ENCODE measurements at regions not wholly inside any gene's neighbourhood (a gene's known extent, or its start where the extent isn't known, plus 50 kb on each side); places are given as distances from the start of the nearest gene placed in this dataset.
A peak's percentile ranks its signal among the peaks of the same experiment; 100 is the strongest.

DNA sequence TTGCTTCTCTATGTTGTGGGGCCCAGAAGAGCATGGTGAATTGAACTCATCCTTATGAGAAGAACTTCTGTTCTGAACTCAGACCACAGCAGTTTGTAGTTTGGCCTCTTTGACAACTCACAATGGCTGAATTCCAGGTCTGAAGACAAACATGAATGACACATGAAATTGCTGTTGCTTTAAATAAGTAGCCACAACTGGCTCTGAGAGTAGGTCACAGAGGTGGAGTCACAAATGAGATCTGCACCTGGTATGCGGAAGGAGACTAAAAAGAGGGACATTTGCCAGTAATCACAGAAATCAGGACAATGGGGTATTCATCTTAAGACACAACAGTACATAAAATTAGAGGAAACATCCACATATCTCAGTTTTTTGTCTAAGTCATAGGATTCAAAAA, 290.3 kb upstream of the MMADHC start:
- DNase-seq (ENCODE audit: low read depth in 2 of 2) = peak in 1 of 2 donors; percentile 77
- TF ChIP-seq, protein P1, sequence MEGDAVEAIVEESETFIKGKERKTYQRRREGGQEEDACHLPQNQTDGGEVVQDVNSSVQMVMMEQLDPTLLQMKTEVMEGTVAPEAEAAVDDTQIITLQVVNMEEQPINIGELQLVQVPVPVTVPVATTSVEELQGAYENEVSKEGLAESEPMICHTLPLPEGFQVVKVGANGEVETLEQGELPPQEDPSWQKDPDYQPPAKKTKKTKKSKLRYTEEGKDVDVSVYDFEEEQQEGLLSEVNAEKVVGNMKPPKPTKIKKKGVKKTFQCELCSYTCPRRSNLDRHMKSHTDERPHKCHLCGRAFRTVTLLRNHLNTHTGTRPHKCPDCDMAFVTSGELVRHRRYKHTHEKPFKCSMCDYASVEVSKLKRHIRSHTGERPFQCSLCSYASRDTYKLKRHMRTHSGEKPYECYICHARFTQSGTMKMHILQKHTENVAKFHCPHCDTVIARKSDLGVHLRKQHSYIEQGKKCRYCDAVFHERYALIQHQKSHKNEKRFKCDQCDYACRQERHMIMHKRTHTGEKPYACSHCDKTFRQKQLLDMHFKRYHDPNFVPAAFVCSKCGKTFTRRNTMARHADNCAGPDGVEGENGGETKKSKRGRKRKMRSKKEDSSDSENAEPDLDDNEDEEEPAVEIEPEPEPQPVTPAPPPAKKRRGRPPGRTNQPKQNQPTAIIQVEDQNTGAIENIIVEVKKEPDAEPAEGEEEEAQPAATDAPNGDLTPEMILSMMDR (IDR thresholded peaks at IDR 0.05; ENCODE audit: low read depth, low read length) = no peak
- no peak overlapping the region for H3K4me3 ChIP-seq (replicated peaks in 1 of 2; ENCODE audit: low read depth in 2 of 2, low read length in 2 of 2)

DNA sequence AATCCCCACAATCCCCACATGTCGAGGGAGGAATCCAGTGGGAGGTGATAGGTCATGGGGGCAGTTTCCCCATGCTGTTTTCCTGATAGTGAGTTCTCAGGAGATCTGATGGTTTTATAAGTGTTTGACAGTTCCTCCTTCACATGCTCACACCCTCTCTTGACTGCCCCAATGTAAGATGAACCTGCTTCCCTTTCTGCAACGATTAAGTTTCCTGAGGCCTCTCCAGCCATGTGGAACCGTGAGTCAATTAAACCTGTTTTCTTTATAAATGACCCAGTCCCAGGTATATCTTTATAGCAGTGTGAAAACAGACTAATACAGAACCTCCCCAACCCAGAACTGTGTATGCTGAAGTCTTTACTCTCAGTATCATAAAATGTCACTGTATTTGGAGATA, 289.5 kb upstream of the MMADHC start:
- DNase-seq (ENCODE audit: low read depth in 2 of 2) = no peak
- TF ChIP-seq, protein P1 (IDR thresholded peaks at IDR 0.05; ENCODE audit: low read depth, low read length) = no peak
- no peak overlapping the region for H3K4me3 ChIP-seq (replicated peaks in 1 of 2; ENCODE audit: low read depth in 2 of 2, low read length in 2 of 2)

DNA sequence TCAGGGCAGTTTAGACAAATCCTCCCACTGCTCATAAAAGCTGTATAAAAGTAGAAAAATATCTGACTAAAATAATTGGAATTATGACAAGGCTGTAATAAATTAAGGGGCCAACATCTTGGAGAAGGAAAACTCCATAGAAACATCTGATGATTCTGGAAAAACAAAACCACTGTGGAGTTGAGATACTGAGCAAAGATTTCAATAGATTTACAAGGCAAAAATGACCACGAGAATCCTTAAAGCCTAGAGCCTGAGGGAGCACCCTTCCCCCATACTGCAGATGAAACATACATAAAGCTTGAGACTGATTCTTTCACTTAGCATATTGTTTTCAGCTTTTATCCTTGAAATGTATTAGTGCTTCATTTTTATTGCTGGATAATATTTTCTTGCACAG, 286.4 kb upstream of the MMADHC start:
- H3K4me3 ChIP-seq (replicated peaks in 1 of 2; ENCODE audit: low read depth in 2 of 2, low read length in 2 of 2) = no peak overlapping the region
- DNase-seq (ENCODE audit: low read depth in 2 of 2) = no peak
- TF ChIP-seq, protein P1 (IDR thresholded peaks at IDR 0.05; ENCODE audit: low read depth, low read length) = no peak

DNA sequence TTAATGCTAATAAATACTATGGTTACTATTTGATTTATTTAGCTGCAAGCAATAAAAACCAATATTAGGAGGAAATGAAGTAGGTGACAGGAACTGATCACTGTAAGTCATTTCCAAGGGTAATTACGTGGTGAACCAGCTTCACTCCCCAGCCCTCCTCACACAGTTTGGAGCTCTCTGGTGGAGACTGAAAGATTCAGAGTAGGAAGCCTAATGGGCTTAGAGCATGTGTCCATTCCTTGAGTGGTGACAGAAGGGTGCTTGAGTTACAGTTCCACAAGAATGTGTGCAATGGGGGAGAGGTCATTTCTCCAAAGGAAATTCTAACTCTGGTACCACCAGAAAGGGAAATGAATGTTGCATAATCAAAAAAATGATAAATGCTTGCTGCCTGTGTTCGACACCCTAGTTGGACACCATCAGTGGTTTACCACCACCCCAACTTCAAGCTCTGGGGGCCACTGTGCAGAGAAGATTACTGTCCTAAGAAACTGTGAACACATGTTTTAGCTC, 285.1 kb upstream of the MMADHC start:
- TF ChIP-seq, protein P1 (IDR thresholded peaks at IDR 0.05; ENCODE audit: low read depth, low read length) = no peak
- H3K4me3 ChIP-seq (replicated peaks in 1 of 2; ENCODE audit: low read depth in 2 of 2, low read length in 2 of 2) = no peak overlapping the region
- DNase-seq (ENCODE audit: low read depth in 2 of 2) = no peak

DNA sequence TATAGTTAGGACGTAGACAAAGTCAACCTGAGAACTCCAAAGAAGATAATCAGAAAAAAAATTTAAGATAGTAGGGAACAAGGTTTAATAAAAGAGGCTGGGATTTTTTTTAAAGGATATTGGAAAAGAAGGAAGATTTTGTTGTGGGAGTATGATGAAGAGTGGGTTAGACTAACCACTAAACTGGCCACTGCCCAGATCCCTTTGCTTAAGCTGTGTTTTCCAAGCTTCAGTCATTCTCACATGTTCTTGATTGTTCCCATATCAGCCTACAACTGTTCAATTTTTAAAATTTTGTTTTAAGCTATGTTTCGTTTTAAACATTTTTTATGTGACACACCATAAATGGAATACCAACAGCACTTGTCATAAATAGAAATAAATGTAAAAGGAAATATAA, 284.5 kb upstream of the MMADHC start:
- TF ChIP-seq, protein P1 (IDR thresholded peaks at IDR 0.05; ENCODE audit: low read depth, low read length) = no peak
- DNase-seq (ENCODE audit: low read depth in 2 of 2) = no peak

DNA sequence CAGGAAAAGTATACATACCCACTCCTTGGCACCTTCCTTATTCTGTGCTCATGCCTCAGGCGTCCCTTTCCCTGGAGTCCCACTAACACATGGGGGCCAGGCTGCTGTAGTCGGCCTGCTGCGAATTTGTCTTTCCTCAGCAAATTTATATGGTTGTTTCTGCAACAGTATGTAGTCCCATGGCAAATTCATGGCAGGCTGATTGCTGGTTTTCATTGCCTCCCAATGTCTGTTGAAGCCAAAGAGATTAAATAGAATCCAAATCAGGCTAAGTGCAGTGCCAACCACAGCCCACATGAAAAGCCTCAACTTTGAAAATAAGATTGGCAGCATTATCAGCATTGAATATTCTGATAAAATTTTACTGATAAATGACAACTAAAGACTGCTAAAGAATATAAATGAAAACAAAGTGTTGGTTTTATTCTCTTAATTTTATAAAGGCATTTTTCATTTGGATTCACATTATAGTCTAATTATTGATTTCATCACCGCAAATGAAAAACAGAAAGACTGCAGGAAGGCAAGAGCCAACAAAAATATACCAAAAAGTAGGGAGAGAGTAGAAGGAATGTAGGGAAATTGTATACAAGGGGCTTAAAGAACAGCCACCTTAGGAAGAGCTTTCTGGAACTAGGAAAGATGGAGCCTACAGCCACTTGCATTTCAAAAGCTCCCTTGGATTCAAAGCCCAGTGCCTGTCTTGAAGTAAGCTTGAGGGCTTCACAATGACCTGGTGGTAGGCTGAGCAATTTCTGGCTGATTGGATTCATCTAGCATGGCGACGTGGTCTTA, 283.7 kb upstream of the MMADHC start:
- no peak for DNase-seq (ENCODE audit: low read depth in 2 of 2)
- TF ChIP-seq, protein P1 (IDR thresholded peaks at IDR 0.05; ENCODE audit: low read depth, low read length) = no peak
- no peak overlapping the region for H3K4me3 ChIP-seq (replicated peaks in 1 of 2; ENCODE audit: low read depth in 2 of 2, low read length in 2 of 2)

More for the DNA sequence above, 284.5 kb upstream of the MMADHC start:
- no peak overlapping the region for H3K4me3 ChIP-seq (replicated peaks in 1 of 2; ENCODE audit: low read depth in 2 of 2, low read length in 2 of 2)

Measured in cardiac fibroblast (primary cell).